ENCODE measurements at regions not wholly inside any gene's neighbourhood (a gene's known extent, or its start where the extent isn't known, plus 50 kb on each side); places are given as distances from the start of the nearest gene placed in this dataset.

DNA sequence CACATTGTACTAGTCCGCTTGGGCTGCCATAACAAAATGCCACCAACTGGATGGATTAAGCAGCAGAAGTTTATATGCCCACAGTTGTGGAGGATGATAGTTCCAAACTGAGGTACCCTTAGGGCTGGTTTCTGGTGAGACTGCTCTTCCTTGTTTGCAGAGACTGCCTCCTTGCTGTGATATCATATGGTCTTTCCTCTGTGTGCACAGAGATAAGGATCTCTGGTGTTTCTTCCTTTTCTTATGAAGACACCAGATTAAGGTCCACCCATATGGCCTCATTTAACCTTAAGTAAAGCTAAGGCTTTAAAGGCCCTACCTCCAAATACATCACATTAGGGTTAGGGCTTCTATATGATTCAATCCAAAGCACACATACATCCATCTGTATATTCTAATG is 738.2 kb upstream of the GCFC2 start:
- ATAC-seq = no peak

DNA sequence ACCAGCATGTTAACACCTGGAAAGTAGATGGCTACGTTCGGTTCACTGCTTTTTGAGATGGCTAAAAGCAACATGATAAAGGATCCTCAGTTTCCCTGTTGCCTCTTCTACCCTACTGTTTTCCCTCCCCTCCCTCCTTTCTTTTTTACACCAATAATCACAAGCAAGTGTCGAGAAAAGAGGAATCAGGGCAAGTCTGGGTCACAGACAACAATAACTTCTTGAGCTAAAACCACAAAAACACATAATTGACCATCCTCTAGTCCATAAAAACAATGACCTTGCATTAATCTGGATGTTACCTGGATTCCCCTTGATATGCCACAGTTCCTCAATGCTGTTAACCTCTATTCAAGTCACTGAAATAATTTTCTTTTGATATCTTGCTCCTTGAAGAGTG is 736.6 kb upstream of the GCFC2 start:
- no peak for ATAC-seq

DNA sequence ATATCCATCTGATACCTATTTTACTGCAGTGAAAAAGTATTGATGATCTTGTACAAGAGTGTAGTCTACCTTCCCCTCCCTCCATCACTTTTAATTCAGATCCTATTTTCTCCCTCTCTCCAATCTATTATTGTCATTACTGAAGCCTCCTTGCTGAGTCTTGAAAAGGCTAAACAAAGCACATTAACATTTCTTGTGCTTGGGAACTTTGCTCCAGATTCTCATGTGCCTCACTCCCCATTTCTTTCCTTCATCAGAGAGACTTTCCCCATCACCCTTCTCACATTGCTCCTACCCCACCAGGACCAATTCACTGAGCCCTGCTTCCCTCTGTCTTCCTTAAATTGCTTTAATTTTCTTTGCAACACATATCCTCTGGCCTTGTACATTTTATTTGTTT is 736.2 kb upstream of the GCFC2 start:
- no peak for ATAC-seq

DNA sequence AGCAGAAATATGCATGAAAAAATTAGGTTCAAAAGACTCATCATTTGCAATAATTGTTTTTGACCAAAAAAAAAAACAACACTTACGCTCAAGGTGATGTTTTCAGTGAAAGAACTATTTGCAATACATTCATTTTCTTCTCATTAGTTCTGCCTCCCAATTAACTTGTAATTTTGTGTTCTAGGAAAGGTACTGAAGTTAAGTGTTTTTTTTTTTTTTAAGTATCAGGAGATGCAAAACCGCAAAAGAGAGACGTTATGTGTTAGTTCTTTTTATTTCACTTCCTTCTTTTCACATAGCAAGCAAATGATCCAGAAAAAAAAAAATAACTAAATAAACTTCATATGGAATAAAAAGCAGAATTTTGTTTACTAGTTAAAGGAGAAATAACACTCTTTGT is 735.2 kb upstream of the GCFC2 start:
- no peak for ATAC-seq

DNA sequence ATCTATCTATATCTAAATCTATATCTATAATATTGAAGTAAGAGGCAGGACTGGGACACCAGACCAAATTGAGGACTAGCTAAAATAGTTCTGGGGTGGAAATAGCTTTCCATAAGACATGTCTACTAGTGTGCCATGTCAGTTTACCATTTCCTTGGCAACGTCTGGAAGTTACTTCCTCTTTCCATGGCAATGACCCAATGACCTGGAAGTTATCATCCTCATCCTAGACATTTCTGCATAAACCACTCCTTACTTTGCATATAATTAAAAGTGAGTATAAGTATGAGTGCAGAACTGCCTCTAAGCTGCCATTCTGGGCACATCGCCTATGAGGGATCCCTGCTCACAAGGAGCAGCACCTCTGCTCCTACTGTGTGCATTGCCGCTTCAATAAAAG is 734.0 kb upstream of the GCFC2 start:
- ATAC-seq = no peak

DNA sequence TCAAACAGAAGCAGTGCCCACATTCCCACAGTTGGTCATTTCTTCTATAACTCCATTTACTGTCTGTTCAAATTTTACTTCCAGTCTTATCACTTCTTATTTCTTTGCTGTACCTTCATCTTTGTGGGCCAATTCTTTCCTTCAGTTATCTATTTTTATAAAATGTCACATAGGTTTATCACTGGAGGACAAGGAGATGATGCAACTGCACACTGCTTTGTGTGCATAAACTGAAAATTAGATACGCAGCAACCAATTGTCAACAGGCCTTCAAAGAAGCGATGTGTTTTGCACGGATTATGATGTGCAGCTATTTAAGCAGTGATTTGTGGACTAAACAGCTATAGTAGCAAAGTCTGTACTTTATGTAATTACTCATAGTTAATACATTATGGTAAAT is 726.8 kb upstream of the GCFC2 start:
- no peak for ATAC-seq

DNA sequence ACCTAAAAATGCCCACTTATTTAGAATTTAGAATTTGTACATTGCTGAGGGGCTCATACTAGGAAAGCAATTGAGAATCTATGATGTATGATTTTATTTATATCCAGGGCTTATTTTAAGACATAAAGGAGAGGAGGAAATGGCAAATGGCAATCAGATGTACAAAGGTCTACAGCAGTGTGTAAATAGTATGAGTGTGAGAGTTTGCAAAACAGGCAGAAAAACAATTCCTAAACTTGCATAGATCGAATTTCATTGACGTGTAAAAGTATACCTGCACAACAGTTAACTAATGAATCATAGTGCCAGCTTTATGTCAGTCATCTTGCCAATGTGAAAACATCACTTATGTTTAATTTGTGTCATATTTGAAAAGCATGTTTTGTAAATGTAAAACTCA is 718.7 kb upstream of the GCFC2 start:
- ATAC-seq = no peak

DNA sequence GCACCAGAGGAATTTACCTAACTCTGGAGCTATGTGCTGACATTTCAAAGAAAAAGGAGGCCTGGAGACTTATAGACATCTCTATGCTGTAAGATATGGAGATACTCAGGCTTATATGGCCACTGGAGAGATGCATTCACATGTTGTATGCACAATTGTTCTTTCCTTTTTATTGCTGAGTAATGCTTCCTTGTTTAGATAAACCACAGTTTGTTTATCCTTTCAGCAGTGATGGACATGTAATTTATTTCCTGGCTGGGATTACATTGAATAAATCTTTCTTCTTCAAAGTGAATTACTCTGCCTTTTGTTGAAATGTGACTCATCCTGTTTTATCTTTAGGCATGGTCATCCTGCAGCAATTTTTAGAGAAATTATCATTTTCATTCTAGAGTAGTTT is 716.7 kb upstream of the GCFC2 start:
- ATAC-seq = no peak

DNA sequence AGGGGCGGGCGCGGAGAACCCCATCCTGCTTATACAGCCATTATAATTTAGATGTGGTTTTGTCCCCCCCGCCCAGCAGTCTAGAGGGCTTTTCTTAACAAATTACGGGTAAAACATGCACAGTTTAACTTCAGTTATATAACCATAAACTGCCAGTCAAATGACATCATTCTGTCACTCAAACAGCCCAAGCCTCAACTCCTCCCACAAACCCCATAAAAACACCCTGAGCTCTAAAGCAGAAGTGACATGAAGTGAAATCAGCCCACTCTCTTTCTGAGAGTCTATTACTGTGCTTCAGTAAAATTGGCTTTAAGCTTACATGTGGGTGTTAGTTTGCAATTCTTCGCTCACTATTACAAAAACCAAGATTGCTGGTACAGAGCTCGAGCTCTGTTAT is 705.1 kb upstream of the GCFC2 start:
- ATAC-seq = no peak

DNA sequence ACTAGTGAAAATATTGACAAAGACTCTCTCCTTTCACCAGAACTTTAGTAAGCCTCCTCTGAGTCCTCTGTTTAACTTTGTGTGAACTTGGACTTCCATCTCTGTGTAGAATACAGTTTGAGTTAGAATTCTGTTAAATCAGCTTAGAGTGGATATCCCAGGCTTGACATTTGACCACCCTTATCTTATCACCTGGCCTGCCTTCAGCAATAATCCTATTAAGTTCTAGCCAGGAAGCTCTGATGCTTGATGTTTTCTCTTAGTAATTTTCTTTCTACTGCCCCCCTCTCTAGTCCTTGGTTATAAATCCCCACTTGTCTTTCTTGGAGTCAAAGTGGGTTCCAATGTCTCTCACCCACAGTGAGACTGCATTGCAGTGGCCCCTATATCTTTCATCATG is 702.7 kb upstream of the GCFC2 start:
- no peak for ATAC-seq

DNA sequence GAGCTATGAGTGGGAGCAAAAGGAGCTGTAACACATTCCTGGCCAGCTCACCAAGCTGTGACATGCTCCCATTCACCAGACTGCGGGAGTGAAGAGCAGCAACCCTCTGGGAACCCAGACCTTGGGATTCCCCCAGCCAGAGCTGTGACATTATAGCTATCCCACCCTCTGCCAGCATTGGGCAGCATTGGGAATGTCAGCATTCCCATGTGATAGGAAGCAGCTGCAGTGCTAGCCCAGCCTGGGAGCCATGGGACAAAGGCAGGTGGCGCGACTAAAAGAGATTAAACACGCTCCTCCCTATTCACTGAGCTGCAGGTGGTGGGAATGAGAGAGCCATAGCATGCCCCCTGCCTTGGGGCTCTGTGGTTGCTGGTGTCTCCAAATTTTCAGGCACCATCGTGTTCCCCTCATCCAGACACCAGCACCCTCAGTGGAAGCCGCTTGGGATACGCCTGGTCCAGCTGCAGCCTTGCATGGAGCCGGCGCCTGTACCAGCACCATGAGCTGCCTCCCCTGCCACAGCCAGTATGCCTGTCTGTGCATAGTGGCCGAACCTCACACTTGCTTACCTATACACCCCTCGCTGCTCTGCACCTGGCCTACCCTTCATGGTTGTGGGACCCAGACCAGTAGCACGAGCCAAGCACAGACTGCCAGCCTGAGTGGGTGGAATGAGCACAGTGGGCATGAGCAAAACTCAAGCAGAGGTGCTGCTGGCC is 695.6 kb upstream of the GCFC2 start:
- no peak for ATAC-seq

DNA sequence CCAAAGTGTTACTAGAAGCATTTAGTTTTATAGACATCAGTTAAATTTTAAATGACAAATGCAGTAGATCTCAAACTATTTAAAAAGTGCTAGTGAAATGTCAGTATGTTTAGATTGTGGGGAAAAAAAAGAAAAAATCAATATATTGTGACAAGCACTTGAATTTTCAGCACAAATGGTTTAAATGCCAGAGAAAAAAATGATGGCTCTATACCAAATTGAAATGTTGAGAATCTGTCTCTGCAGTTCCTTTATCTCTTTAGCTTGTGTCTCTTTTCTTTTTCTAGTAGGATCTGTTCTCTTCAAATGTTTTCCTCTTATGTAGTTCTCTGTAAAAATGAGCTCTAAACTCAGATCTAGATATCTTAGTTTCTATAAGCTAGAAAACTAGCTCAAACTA is 682.6 kb upstream of the GCFC2 start:
- no peak for ATAC-seq

DNA sequence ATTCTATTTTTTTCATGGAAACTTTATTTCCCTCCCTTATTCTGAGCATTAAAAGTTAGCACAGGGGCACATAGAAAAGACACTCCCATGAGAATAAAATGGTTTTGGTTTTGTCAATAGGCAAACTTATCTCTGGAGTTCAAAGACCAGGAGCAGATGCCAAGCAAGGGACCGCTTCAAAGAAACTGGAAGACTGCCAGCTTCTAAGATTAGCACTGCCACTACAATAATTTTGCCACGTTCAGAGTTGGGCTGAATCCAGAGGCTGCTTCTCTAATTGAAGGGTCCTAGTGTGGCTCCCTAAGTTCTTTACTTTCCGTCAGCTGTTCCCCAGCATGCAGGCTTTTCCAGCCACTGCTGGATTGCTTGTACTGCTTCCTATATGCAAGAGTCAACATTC is 681.0 kb upstream of the GCFC2 start:
- no peak for ATAC-seq

DNA sequence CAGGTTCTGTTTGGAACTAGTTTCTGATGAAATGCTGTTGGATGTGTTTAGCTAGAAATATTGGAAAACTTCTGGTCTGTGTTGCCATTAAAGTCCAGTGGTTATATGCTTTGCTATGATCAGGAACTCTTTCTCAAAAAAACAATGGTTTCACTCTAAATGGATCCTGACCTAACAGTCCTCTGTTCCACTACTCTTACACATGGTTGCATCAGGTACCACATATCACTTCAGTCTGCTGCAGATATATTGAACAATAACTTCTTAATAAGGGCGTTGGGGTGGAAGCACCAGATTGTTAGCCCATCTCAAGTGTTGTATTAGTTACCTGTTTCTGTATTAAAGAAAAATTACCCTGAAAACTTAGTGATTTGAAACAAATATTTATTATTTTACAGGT is 676.6 kb upstream of the GCFC2 start:
- ATAC-seq = no peak

DNA sequence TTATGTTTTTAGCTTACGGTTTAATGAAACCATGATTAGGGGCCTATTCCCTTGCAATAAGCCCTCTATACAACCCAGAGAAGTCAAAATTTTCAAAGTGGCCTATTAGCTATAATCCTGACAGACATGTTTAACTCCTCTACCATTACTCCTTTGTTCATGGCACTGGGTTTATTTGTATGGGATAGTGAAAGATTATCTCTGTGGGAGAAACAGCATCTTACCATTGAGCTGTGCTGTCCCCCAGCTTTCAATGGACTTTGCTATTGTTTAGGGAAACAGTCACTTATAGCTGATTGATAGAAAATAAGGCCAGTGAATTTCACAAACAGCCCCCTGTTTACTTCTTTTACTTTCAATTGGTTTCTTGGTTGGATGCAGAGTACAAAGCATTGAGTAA is 675.2 kb upstream of the GCFC2 start:
- no peak for ATAC-seq

DNA sequence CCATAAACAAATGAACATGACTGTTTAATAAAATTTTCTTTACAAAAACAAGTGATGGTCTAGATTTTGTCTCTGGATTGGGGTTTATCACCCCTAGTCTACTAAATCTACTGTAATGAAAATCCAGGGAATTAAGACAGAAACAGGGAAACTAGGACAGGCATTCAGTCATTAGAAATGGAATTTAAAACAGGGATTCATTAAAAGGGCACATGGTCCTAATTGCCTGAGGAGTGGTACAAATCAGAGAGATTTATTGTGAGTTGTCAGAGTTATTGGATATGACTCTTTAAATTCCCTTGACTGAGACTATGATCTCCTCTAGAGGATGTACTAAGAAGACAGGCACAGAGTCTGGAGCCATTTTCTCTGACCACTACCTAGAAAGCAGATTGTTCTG is 670.9 kb upstream of the GCFC2 start:
- ATAC-seq = no peak

DNA sequence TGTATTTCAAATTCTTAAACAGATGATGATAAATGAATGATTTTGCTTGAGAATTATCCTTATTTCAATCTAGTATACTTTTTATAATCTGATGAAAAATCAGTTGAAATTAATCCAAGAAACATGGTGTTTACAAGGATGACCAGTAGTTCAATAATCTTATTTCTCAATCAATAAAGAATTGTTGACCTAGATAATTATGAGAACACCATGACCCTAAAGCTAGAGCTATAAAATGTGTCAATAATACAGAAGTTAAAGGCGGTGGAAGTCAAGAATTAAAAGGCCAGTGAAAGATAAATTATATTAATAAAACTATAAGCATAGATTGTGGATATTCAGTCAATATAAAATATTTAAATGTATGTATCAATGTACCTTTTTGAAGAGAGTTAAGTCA is 667.4 kb upstream of the GCFC2 start:
- ATAC-seq = no peak

DNA sequence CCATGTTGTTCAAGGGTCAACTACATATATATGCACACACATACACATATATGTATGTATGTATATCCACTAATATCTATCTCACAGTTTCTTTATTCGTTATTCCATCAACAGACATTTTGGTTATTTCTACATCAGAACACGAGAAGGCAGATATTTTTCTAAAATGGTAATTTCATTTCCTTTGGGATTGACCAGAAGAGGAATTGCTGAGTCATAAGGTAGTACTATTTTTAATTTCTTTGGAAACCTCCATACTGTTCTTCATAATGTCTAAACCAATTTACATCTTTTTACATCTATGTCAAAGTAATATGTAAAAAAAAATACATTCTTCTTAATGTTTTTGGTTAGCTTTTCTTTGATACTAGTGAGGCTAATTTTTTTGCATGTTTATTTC is 630.7 kb upstream of the GCFC2 start:
- no peak for ATAC-seq

DNA sequence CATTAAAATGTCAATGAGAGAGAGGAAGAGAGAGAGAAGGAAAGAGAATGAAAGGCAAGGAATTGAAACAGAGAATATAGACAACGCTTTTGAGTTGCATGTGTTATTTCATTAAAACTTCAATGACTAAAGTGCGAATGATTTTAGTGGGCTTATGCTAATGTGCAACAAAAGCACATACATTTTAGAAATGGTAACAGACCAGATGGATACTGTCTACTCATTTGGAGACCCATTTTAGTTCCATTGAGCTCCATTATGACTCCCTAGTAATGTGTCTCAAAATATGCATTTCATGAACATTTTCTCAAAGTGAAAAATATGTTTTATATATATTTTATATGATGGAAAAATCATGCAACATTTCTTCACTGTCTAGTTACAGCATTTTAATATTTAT is 622.2 kb upstream of the GCFC2 start:
- no peak for ATAC-seq

DNA sequence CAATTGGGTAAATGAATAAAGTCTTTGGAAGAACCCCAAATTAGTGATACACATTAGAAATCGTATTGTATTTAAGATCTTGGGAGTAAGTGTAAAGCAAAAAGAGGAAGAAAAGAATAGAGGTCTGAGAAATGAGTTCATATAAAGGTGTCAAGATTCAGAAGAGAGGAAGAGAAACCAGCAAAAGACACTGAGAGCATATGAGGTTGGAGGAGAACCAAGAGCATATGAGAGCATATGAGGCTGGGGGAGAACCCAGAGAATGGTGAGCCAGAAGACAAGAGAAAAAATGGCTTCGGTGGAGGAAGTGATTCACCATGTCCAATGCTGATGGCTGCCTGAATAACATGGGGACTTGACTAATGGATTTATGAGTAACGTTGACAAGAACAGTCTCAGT is 620.1 kb upstream of the GCFC2 start:
- no peak for ATAC-seq

DNA sequence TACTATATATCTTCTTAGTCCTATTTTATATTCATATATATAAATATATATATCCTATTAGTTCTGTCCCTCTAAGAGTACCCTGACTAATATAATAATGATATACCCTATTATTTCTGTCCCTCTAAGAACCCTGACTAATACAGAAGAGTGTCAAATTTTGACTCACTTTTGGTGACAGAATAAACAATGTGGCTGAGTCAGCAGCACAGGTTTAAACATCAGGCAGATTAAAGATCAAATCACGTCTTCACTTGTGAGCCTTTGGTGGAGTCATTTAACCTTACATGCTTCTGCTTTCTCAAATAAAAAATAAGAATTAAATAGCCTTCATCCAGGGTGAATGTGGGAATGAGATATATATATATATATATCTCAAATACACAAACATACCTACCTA is 615.9 kb upstream of the GCFC2 start:
- ATAC-seq = no peak

DNA sequence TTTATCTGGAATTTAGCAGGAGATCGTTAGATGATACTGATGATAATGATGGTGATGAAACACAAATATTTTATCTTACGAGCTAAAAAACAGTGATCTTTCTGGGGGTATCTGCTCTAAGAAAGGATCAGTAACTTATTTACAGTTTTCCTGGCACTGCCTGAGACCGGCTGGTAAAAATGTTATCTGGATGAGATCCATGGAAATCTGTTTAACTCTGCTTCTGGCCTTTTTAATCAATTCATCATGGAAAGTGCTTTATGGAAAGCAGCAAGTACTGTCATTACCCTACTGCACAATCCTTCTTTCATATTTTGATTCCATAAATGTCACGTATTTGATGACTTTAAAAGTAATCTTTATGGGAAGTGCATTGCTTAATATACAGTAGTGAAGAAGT is 612.7 kb upstream of the GCFC2 start:
- no peak for ATAC-seq

DNA sequence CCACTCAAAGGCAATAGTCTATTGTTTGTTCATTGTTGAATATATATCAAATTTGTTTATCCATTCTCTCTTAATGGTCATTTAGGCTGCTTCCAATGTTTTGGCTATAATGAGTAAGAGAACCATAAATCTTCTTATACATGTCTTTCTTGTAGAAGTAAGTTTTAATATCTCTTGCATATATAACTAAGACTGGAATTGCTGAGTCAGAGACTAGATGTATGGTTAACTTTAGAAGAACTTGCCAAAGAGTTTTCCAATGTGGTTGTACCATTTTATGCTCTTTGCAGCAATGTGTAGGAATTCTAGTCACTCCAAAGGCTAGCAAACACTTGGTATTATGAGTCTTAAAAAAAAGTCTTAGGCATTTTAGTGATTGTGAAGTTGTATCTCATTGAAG is 610.0 kb upstream of the GCFC2 start:
- no peak for ATAC-seq

DNA sequence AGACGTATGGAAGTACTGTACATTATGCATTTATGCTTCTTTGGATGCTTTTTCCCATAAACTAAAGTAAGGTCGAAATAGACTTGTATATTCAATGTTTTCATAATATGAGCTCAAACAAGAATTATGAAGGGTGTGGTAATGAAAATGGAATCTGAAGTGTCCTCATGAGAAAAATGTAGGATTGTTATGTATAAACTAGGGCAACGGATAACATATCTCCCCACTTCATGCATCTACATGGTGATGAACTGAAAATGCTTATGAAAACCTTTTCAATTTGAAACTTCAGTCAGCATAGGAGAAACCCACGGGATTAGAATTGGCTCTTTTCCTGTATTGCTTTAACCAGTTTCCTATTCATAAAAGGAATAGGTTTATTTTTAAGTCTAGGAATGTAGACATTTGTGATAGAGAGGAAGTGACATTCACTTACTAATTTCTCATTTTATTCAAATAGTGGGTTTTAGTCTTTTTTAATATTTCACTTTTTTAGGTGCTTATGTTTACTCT is 608.2 kb upstream of the GCFC2 start:
- no peak for ATAC-seq

DNA sequence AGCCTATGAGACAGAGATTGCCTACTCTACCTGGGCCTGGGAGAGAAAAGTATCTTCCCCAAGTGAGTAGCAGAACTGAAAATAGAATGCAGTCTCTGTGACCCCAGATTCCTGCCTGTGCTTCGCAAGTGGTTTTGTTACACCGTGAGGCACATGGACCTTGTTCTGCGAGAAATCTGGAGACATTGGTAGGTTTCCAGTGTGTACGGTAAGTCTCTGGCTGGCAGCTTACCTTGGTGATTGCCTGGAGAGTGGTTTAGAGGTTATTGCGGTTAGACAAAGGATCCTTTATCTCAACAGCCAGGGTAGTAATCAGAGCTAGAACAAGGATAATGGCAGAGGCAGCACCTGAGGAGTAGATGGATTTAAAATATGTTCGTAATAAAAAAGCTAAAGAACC is 606.0 kb upstream of the GCFC2 start:
- ATAC-seq = no peak

Data from activated CD4-positive, CD25-positive, alpha-beta regulatory T cell treated with anti-CD3 and anti-CD28 coated beads, Interleukin-2, amount 50 U/mL, for 24 hours (primary cell).